Activated T-cell treated with anti-CD3 and anti-CD28 coated beads, Interleukin-2, amount 50 U/mL, for 4 hours (primary cell): ENCODE measurements at regions not wholly inside any gene's neighbourhood (a gene's known extent, or its start where the extent isn't known, plus 50 kb on each side); places are given as distances from the start of the nearest gene placed in this dataset.

Source experiments
- ATAC-seq, 2 donors: fragments of 200-7000 bp; cut with Tn5 transposase; one replicate each; pipeline ENCODE4 v1.10.0; 2021
- DNase-seq: peaks from one replicate; pipeline ENCODE4 v3.0.0-alpha.2; 2020
- H3K27me3 Mint-ChIP-seq: one replicate; pipeline ENCODE4 v1.8.0; 2021; ENCODE audit warnings: low read depth, mixed read lengths
- H3K36me3 Mint-ChIP-seq: one replicate; pipeline ENCODE4 v1.8.0; 2022; ENCODE audit warnings: mixed read lengths; ENCODE audit not compliant: insufficient read depth
- H3K4me1 Mint-ChIP-seq: one replicate; pipeline ENCODE4 v1.8.0; 2021; ENCODE audit warnings: low read depth, mixed read lengths
- H3K4me3 Mint-ChIP-seq: one replicate; pipeline ENCODE4 v1.8.0; 2021; ENCODE audit warnings: mild to moderate bottlenecking, moderate library complexity, mixed read lengths
- H3K9me3 Mint-ChIP-seq: one replicate; pipeline ENCODE4 v1.8.0; 2021; ENCODE audit warnings: mixed read lengths

- no peak for ATAC-seq
- Mint-ChIP-seq H3K9me3 (no peaks in the 10 kb centered on the region), H3K4me1 (no peaks in the 10 kb centered on the region), H3K4me3 (no peak overlapping the region), H3K36me3 (no peaks in the 10 kb centered on the region), H3K27me3 (peaks cover 8% of the 10 kb centered on the region)
- no peak for DNase-seq
These were observed 97.4 kb upstream of the ELOVL5 start for GRCh38 chr6:53446151-53446550.

- Mint-ChIP-seq H3K36me3 (no peaks in the 10 kb centered on the region), H3K4me3 (no peak overlapping the region), H3K27me3 (peaks cover 8% of the 10 kb centered on the region), H3K4me1 (peaks cover 4% of the 10 kb centered on the region), H3K9me3 (no peaks in the 10 kb centered on the region)
- ATAC-seq (no peak), DNase-seq (no peak)
These were observed 93.0 kb upstream of the ELOVL5 start for GRCh38 chr6:53441761-53442160.

- DNase-seq (no peak), ATAC-seq (peak; percentile 65 to 77)
- peaks cover 4% of the 10 kb centered on the region for H3K4me1 Mint-ChIP-seq
- H3K9me3 Mint-ChIP-seq = no peaks in the 10 kb centered on the region
- H3K36me3 Mint-ChIP-seq = no peaks in the 10 kb centered on the region
- H3K27me3 Mint-ChIP-seq = peaks cover 8% of the 10 kb centered on the region
- H3K4me3 Mint-ChIP-seq = no peak overlapping the region
These were observed 92.3 kb upstream of the ELOVL5 start for GRCh38 chr6:53441035-53441493.

GRCh38 chr6:53440336-53440945 lies 91.7 kb upstream of the ELOVL5 start:
- Mint-ChIP-seq H3K9me3 (no peaks in the 10 kb centered on the region), H3K4me3 (no peak overlapping the region), H3K27me3 (peaks cover 8% of the 10 kb centered on the region), H3K36me3 (no peaks in the 10 kb centered on the region), H3K4me1 (peaks cover 4% of the 10 kb centered on the region)
- no peak for DNase-seq
- ATAC-seq = no peak

- Mint-ChIP-seq H3K27me3 (peaks cover 6% of the 10 kb centered on the region), H3K36me3 (no peaks in the 10 kb centered on the region), H3K4me1 (peaks cover 4% of the 10 kb centered on the region), H3K9me3 (no peaks in the 10 kb centered on the region), H3K4me3 (no peak overlapping the region)
- DNase-seq (no peak), ATAC-seq (no peak)
These were observed 90.8 kb upstream of the ELOVL5 start for GRCh38 chr6:53439556-53439955.

- H3K4me1 Mint-ChIP-seq = peaks cover 4% of the 10 kb centered on the region
- peak in 1 of 2 donors; percentile 30 for ATAC-seq
- no peak for DNase-seq
- no peaks in the 10 kb centered on the region for H3K36me3 Mint-ChIP-seq
- H3K4me3 Mint-ChIP-seq = no peak overlapping the region
- H3K27me3 Mint-ChIP-seq = peaks cover 4% of the 10 kb centered on the region
- no peaks in the 10 kb centered on the region for H3K9me3 Mint-ChIP-seq
These were observed 88.9 kb upstream of the ELOVL5 start for GRCh38 chr6:53437557-53438202.

- peak; percentile 42 for ATAC-seq
- no peak for DNase-seq
- Mint-ChIP-seq H3K9me3 (no peaks in the 10 kb centered on the region), H3K27me3 (no peaks in the 10 kb centered on the region), H3K36me3 (no peaks in the 10 kb centered on the region), H3K4me3 (no peak overlapping the region), H3K4me1 (peaks cover 9% of the 10 kb centered on the region)
These were observed 88.0 kb upstream of the ELOVL5 start for GRCh38 chr6:53436526-53437303.

GRCh38 chr6:53433951-53434285 lies 85.2 kb upstream of the ELOVL5 start:
- Mint-ChIP-seq H3K4me3 (no peak overlapping the region), H3K27me3 (no peaks in the 10 kb centered on the region), H3K9me3 (no peaks in the 10 kb centered on the region), H3K4me1 (peaks cover 20% of the 10 kb centered on the region), H3K36me3 (no peaks in the 10 kb centered on the region)
- ATAC-seq (no peak), DNase-seq (no peak)

- no peaks in the 10 kb centered on the region for H3K27me3 Mint-ChIP-seq
- H3K4me3 Mint-ChIP-seq = no peak overlapping the region
- ATAC-seq (no peak), DNase-seq (no peak)
- no peaks in the 10 kb centered on the region for H3K36me3 Mint-ChIP-seq
- no peaks in the 10 kb centered on the region for H3K9me3 Mint-ChIP-seq
- peaks cover 22% of the 10 kb centered on the region for H3K4me1 Mint-ChIP-seq
These were observed 84.7 kb upstream of the ELOVL5 start for GRCh38 chr6:53433261-53433950.

- no peaks in the 10 kb centered on the region for H3K36me3 Mint-ChIP-seq
- H3K27me3 Mint-ChIP-seq = no peaks in the 10 kb centered on the region
- no peak overlapping the region for H3K4me3 Mint-ChIP-seq
- no peak for DNase-seq
- H3K4me1 Mint-ChIP-seq = peaks cover 28% of the 10 kb centered on the region
- ATAC-seq = peak; percentile 14 to 27
- no peaks in the 10 kb centered on the region for H3K9me3 Mint-ChIP-seq
These were observed 83.8 kb upstream of the ELOVL5 start for GRCh38 chr6:53432318-53433161.

- DNase-seq (no peak), ATAC-seq (no peak)
- Mint-ChIP-seq H3K4me1 (peaks cover 30% of the 10 kb centered on the region), H3K36me3 (no peaks in the 10 kb centered on the region), H3K27me3 (no peaks in the 10 kb centered on the region), H3K4me3 (no peak overlapping the region), H3K9me3 (no peaks in the 10 kb centered on the region)
These were observed 83.0 kb upstream of the ELOVL5 start for GRCh38 chr6:53431704-53432103.

GRCh38 chr6:53429401-53429800 lies 80.7 kb upstream of the ELOVL5 start:
- ATAC-seq = peak in 1 of 2 donors; percentile 1
- Mint-ChIP-seq H3K36me3 (no peaks in the 10 kb centered on the region), H3K4me3 (no peak overlapping the region), H3K4me1 (peaks cover 35% of the 10 kb centered on the region), H3K9me3 (no peaks in the 10 kb centered on the region), H3K27me3 (no peaks in the 10 kb centered on the region)
- no peak for DNase-seq

GRCh38 chr6:53428886-53429285 lies 80.1 kb upstream of the ELOVL5 start:
- Mint-ChIP-seq H3K36me3 (no peaks in the 10 kb centered on the region), H3K4me3 (no peak overlapping the region), H3K4me1 (peaks cover 38% of the 10 kb centered on the region), H3K27me3 (no peaks in the 10 kb centered on the region), H3K9me3 (no peaks in the 10 kb centered on the region)
- ATAC-seq (no peak), DNase-seq (no peak)
